GM12878 (cell line): ENCODE measurements at regions not wholly inside any gene's neighbourhood (a gene's known extent, or its start where the extent isn't known, plus 50 kb on each side); places are given as distances from the start of the nearest gene placed in this dataset.

ENCODE experiments used
- EP300 ChIP-seq, 2 experiments: fragments of 150-350 bp in 1 of 2; IDR thresholded peaks; 2 replicates each; pipeline ENCODE4 v1.6.1; 2011 to 2012; ENCODE audit warnings: low read depth in 2 of 2, low read length in 2 of 2, borderline replicate concordance in 1 of 2, improper control_type of control experiment in 1 of 2, inconsistent platforms in 1 of 2; ENCODE audit not compliant: control insufficient read depth in 1 of 2
- FOXK2 ChIP-seq: fragments of 450-650 bp; IDR thresholded peaks from 2 replicates; pipeline ENCODE4 v1.6.1; 2017; ENCODE audit warnings: mild to moderate bottlenecking, moderate library complexity
- FOXM1 ChIP-seq: IDR thresholded peaks from 2 replicates; pipeline ENCODE4 v1.6.1; 2012; ENCODE audit warnings: low read depth, mild to moderate bottlenecking, inconsistent platforms, low read length, moderate library complexity
- NR2C2 ChIP-seq: IDR thresholded peaks from 2 replicates; pipeline ENCODE4 v1.6.1; 2011; ENCODE audit warnings: borderline replicate concordance, low read depth; ENCODE audit not compliant: control insufficient read depth, insufficient read length
- REST ChIP-seq: IDR thresholded peaks from 2 replicates; pipeline ENCODE4 v1.6.1; 2012; ENCODE audit warnings: mild to moderate bottlenecking, low read depth, low read length
- TAF1 ChIP-seq: IDR thresholded peaks from 2 replicates; pipeline ENCODE4 v1.6.1; 2011; ENCODE audit warnings: mild to moderate bottlenecking, low read depth, low read length, borderline replicate concordance
- TF ChIP-seq, protein P1 (sequence below), 3 experiments: IDR thresholded peaks in 2 of 3; conservative IDR thresholded peaks in 1 of 3; 2 replicates each; pipeline ENCODE4 v1.5.1; 2011; ENCODE audit warnings: low read depth in 3 of 3, low read length in 3 of 3, mild to moderate bottlenecking in 3 of 3, control low read depth in 2 of 3, moderate library complexity in 2 of 3, inconsistent platforms in 1 of 3, mixed read lengths in 1 of 3; ENCODE audit not compliant: control insufficient read depth in 2 of 3, insufficient read depth in 1 of 3; ENCODE audit errors: extremely low read depth in 1 of 3

DNA sequence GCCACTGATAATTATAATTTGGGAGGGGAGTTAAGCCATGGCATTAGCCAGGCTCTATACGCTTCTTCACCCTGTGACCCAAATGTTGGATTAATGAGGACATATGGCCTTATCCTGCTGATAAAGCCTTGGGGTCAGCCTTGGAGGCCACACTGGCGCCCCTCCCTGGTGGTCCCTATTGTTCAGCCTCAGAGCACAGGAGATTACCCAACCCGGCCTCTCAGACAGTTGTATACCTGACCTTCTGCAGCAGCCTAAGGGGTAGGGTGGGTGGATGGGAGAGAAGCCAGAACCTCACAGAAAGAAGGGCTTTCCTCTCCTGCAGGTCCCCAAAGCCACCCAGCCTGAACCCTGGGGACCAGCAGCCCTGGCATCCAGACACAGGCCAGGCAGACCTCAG is 76.8 kb downstream of the LINC00237 start:
- TF ChIP-seq EP300 (IDR thresholded peaks at IDR 0.05; ENCODE audit: borderline replicate concordance in 1 of 2, control insufficient read depth in 1 of 2, low read depth in 2 of 2, low read length in 2 of 2) (no peak), FOXM1 (no peak), FOXK2 (no peak), REST (no peak), TAF1 (no peak), NR2C2 (no peak)
- TF ChIP-seq, protein P1, sequence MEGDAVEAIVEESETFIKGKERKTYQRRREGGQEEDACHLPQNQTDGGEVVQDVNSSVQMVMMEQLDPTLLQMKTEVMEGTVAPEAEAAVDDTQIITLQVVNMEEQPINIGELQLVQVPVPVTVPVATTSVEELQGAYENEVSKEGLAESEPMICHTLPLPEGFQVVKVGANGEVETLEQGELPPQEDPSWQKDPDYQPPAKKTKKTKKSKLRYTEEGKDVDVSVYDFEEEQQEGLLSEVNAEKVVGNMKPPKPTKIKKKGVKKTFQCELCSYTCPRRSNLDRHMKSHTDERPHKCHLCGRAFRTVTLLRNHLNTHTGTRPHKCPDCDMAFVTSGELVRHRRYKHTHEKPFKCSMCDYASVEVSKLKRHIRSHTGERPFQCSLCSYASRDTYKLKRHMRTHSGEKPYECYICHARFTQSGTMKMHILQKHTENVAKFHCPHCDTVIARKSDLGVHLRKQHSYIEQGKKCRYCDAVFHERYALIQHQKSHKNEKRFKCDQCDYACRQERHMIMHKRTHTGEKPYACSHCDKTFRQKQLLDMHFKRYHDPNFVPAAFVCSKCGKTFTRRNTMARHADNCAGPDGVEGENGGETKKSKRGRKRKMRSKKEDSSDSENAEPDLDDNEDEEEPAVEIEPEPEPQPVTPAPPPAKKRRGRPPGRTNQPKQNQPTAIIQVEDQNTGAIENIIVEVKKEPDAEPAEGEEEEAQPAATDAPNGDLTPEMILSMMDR (IDR thresholded peaks at IDR 0.05 in 2 of 3, conservative IDR thresholded peaks at IDR 0.05 in 1 of 3; ENCODE audit: control insufficient read depth in 2 of 3, extremely low read depth in 1 of 3, insufficient read depth in 1 of 3, low read depth in 3 of 3, low read length in 3 of 3): no peak
